T-cell (primary cell): ENCODE measurements at regions not wholly inside any gene's neighbourhood (a gene's known extent, or its start where the extent isn't known, plus 50 kb on each side); places are given as distances from the start of the nearest gene placed in this dataset.

Experiments
- ATAC-seq, 4 experiments: fragments of 200-7000 bp in 3 of 4; fragments of 150-1000 bp in 1 of 4; cut with Tn5 transposase; replicated peaks in 1 of 4; 1 replicate in 3 of 4; 2 replicates in 1 of 4; pipeline ENCODE4 v1.10.0; 2021; ENCODE audit warnings: moderate library complexity in 3 of 4, mild to moderate bottlenecking in 2 of 4, moderate number of reproducible peaks in 1 of 4
- CTCF ChIA-PET, 2 donors: fragments of 300-600 bp; sonication (Branson Sonifier 250); formaldehyde crosslinking; loops; one replicate each; lab custom pipeline; 2022; ENCODE audit warnings: antibody characterized with exemption in 2 of 2; lab: Charles Lee
- POLR2A ChIA-PET, 2 donors: fragments of 300-600 bp; sonication (Branson Sonifier 250); formaldehyde crosslinking; loops; one replicate each; lab custom pipeline; 2022; ENCODE audit warnings: antibody characterized with exemption in 2 of 2; lab: Charles Lee
- DNase-seq, 35 experiments: peaks; one replicate each; pipeline versions ENCODE4 v3.0.0 to v3.0.0-alpha.2; 2013 to 2023
- H3K27ac ChIP-seq: one replicate; pipeline ENCODE4 v1.5.1; 2013; ENCODE audit warnings: low read length
- H3K27me3 ChIP-seq, 2 experiments: replicated peaks in 1 of 2; 1 replicate in 1 of 2; 2 replicates in 1 of 2; pipeline versions ENCODE4 v1.6.1 to v1.7.0; 2013; ENCODE audit warnings: low read length in 1 of 2, mixed read lengths in 1 of 2; ENCODE audit not compliant: control insufficient read depth in 2 of 2, insufficient read depth in 2 of 2; ENCODE audit errors: extremely low read depth in 1 of 2
- H3K36me3 ChIP-seq, 2 donors: 1 replicate in 1 of 2; 2 replicates in 1 of 2; pipeline versions ENCODE4 v1.6.1 to v1.7.0; 2013; ENCODE audit warnings: low read length in 1 of 2; ENCODE audit not compliant: control insufficient read depth in 2 of 2, insufficient read depth in 1 of 2; ENCODE audit errors: extremely low read depth in 1 of 2
- H3K4me1 ChIP-seq, 2 experiments: 1 replicate in 1 of 2; 2 replicates in 1 of 2; pipeline versions ENCODE4 v1.6.1 to v1.7.0; 2013; ENCODE audit warnings: low read length in 2 of 2, mixed read lengths in 1 of 2; ENCODE audit not compliant: insufficient read depth in 2 of 2, control insufficient read depth in 1 of 2; ENCODE audit errors: extremely low read depth in 1 of 2
- H3K4me3 ChIP-seq, 2 donors: 1 replicate in 1 of 2; 2 replicates in 1 of 2; pipeline versions ENCODE4 v1.5.1 to v1.7.0; 2013; ENCODE audit warnings: mild to moderate bottlenecking in 2 of 2, low read length in 1 of 2, moderate library complexity in 1 of 2; ENCODE audit not compliant: control insufficient read depth in 1 of 2; ENCODE audit errors: extremely low read depth in 1 of 2
- H3K9me3 ChIP-seq: 2 replicates; pipeline ENCODE4 v1.7.0; 2013
- H3K27ac Mint-ChIP-seq, 2 donors: one replicate each; pipeline ENCODE4 v1.8.0; 2020 to 2021; ENCODE audit warnings: mild to moderate bottlenecking in 2 of 2, mixed read lengths in 2 of 2
- H3K27me3 Mint-ChIP-seq, 2 donors: one replicate each; pipeline ENCODE4 v1.8.0; 2021 to 2022; ENCODE audit warnings: mixed read lengths in 2 of 2
- H3K36me3 Mint-ChIP-seq: one replicate; pipeline ENCODE4 v1.8.0; 2021; ENCODE audit warnings: mixed read lengths
- H3K4me1 Mint-ChIP-seq, 3 donors: one replicate each; pipeline ENCODE4 v1.8.0; 2020 to 2022; ENCODE audit warnings: mixed read lengths in 3 of 3, mild to moderate bottlenecking in 1 of 3
- H3K4me3 Mint-ChIP-seq, 3 donors: one replicate each; pipeline ENCODE4 v1.8.0; 2020 to 2022; ENCODE audit warnings: mild to moderate bottlenecking in 3 of 3, mixed read lengths in 3 of 3, moderate library complexity in 3 of 3
- H3K9me3 Mint-ChIP-seq, 3 donors: one replicate each; pipeline ENCODE4 v1.8.0; 2020 to 2022; ENCODE audit warnings: mixed read lengths in 3 of 3
- WGBS: methylation state at CpG from one replicate; pipeline ENCODE4 v1.1.5; 2013; ENCODE audit warnings: missing lambda C conversion rate; ENCODE audit not compliant: insufficient coverage; 5-methylcytosine and 5-hydroxymethylcytosine counted together

DNA sequence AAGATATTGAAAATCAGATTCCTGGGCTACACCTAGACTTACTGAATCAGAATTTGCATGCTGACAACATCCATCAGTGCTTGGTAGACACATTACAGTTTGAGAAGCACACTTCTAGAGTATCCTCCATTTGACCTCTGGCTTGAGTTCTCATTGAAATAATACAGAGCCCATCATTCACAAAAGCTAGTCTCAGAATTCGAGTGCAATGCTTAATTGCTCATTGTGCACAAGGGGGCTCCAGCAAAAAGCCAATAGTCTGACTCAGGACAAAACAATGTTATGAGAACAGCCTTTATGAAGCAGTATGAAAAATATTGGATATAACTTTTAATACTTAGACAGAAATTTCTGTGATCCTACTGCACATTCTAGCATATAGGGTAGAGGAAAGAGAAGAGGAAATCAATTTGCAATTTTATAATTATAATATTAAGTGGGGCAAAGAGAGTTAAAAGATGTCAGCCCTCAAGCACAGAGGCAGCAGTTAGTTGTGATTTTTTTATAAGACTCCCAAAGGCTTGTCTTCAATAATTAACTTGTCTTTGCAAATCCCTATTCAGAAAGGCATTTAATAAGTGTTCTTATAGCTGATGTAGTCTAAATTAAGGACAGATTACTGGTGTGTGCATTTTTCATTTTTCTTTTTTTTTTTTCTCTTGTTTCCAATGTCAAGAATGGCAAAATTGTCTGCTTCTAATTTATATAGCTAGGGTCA, 105.8 kb upstream of the ANK3 start:
- Mint-ChIP-seq H3K36me3 (peaks cover 7% of the 10 kb centered on the region), H3K27ac (no peak overlapping the region), H3K9me3 (no peaks in the 10 kb centered on the region), H3K27me3 (no peaks in the 10 kb centered on the region), H3K4me1 (peaks cover 14 to 35% (median 22%) of the 10 kb centered on the region in 3 donors), H3K4me3 (no peak overlapping the region)
- H3K9me3 ChIP-seq: no peaks in the 10 kb centered on the region
- no peak overlapping the region for H3K4me3 ChIP-seq
- H3K27me3 ChIP-seq: no peaks in the 10 kb centered on the region
- H3K27ac ChIP-seq: no peak overlapping the region
- H3K4me1 ChIP-seq: no peaks in the 10 kb centered on the region
- ATAC-seq (no peak), DNase-seq (no peak)
- WGBS: 33% methylated on average over 1 of the region's 1 CpG
- no peaks in the 10 kb centered on the region for H3K36me3 ChIP-seq
- CTCF ChIA-PET: interaction anchor here (0.6 to 0.7 kb wide), 3 partner anchors 152 to 448 kb away, joined by 3 read pairs; no protein-coding TSS in a partner anchor
- POLR2A ChIA-PET: interaction anchor here in 1 of 2 donors (0.7 kb wide), 1 partner anchor 74 kb away, joined by 4 read pairs; no protein-coding TSS in a partner anchor

DNA sequence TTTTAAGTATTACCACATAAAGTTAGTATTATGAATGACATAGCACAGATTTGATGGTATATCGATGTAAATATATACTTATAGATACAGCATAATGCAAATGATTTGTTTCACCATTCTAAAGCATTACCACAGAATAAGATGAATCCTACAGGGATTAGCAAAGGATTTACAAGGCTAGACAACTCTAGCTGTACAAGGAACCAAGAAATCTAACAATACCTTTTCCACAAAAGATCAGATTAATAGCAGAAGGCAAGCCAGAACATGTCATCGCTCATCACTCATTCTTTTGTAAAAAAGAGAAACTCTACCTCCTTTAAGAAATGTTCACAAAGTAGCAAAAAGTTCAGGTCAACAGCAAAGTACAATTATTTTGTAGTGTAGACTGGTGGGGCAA, 105.1 kb upstream of the ANK3 start:
- H3K27ac ChIP-seq: no peak overlapping the region
- ChIA-PET POLR2A (no interaction called here), CTCF (no interaction called here)
- H3K27me3 ChIP-seq: no peaks in the 10 kb centered on the region
- ATAC-seq: no peak
- H3K36me3 ChIP-seq: no peaks in the 10 kb centered on the region
- H3K4me1 Mint-ChIP-seq: peaks cover 17 to 34% (median 27%) of the 10 kb centered on the region in 3 donors
- WGBS: no CpG with 5 or more reads among the region's 2 CpGs
- no peak overlapping the region for H3K27ac Mint-ChIP-seq
- no peak overlapping the region for H3K4me3 Mint-ChIP-seq
- H3K36me3 Mint-ChIP-seq: peaks cover 7% of the 10 kb centered on the region
- no peaks in the 10 kb centered on the region for H3K4me1 ChIP-seq
- H3K9me3 ChIP-seq: no peaks in the 10 kb centered on the region
- DNase-seq: no peak
- no peaks in the 10 kb centered on the region for H3K27me3 Mint-ChIP-seq
- no peak overlapping the region for H3K4me3 ChIP-seq
- H3K9me3 Mint-ChIP-seq: no peaks in the 10 kb centered on the region

DNA sequence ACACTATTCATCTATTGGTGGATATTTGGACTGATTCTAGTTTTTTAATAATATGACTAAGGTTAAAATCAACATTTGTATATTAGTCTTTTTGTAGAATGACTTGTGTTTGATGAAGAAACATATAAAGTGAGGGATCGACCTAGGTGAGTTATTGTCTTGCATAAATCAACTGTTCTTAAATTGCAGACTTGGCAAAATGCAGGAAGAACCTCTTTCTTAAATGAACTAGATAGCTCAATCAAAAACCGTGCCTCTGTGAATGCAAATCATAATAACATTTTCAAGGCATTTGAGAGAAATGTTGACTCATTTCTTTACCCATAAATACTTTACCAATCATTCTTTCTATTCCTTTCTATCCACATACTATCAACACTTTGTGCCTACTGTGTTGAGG, 101.5 kb upstream of the ANK3 start:
- no peak overlapping the region for H3K4me3 ChIP-seq
- H3K36me3 ChIP-seq: no peaks in the 10 kb centered on the region
- no peaks in the 10 kb centered on the region for H3K9me3 Mint-ChIP-seq
- ATAC-seq (no peak), DNase-seq (no peak)
- H3K4me3 Mint-ChIP-seq: no peak overlapping the region
- H3K4me1 Mint-ChIP-seq: peaks cover 6 to 22% (median 14%) of the 10 kb centered on the region in 3 donors
- H3K4me1 ChIP-seq: no peaks in the 10 kb centered on the region
- H3K27me3 ChIP-seq: no peaks in the 10 kb centered on the region
- no peaks in the 10 kb centered on the region for H3K27me3 Mint-ChIP-seq
- H3K27ac ChIP-seq: no peak overlapping the region
- H3K27ac Mint-ChIP-seq: no peak overlapping the region
- ChIA-PET CTCF (no interaction called here), POLR2A (no interaction called here)
- peaks cover 9% of the 10 kb centered on the region for H3K36me3 Mint-ChIP-seq
- WGBS: no CpG with 5 or more reads among the region's 2 CpGs
- H3K9me3 ChIP-seq: no peaks in the 10 kb centered on the region

DNA sequence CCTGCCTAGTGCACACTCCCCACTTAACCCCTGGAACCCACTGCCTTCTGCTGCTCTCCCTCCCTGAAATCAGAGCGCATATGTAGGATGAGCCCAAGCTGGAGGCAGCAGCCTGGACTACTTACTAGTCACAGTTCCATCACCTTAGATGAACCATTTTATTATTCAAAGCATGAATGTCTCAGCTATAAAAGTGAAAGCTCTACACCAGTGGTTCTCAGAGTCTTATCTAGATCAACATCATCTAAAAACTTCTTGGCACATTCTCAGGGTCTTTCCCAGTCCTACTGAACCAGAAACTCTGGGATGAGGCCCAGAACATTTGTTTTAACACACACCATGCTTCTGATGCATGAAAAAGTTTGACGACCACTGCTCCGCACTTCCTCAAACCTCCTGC, 100.3 kb upstream of the ANK3 start:
- POLR2A ChIA-PET: no interaction called here
- no peak for DNase-seq

DNA sequence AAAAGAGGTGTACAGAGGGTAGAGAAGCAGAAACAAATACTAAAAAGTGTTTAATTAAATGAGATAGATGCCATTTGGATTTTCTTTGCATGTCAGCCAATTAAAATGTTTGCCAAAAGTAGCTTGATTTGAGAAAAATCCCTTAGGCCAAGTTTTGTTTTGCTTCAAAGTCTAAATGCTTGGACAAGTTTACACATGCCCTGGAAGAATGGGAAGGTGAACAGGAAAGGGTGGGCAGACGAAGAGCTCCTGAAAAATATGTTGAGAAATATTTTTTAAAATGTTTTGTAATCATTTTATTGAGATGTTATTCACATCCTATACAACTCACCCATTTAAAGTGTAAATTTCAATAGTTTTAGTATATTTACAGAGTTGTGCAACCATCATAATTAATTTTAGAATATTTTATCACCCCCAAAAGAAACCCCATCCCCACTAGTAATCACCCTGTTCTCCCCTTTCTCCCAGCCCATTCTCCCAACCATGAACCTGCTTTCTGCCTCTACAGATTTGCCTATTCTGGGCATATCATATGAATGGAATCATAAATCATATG, 98.5 kb upstream of the ANK3 start:
- no peak for DNase-seq
- Histone ChIP-seq H3K27ac (no peak overlapping the region), H3K27me3 (no peaks in the 10 kb centered on the region), H3K4me1 (no peaks in the 10 kb centered on the region), H3K36me3 (no peaks in the 10 kb centered on the region), H3K9me3 (no peaks in the 10 kb centered on the region), H3K4me3 (no peak overlapping the region)
- H3K27me3 Mint-ChIP-seq: no peaks in the 10 kb centered on the region
- peaks cover 12% of the 10 kb centered on the region for H3K36me3 Mint-ChIP-seq
- H3K4me1 Mint-ChIP-seq: peaks cover 8 to 17% (median 13%) of the 10 kb centered on the region in 3 donors
- CTCF ChIA-PET: no interaction called here
- H3K4me3 Mint-ChIP-seq: no peak overlapping the region
- H3K27ac Mint-ChIP-seq: no peak overlapping the region
- no CpG with 5 or more reads among the region's 1 CpG for WGBS
- POLR2A ChIA-PET: interaction anchor here in 1 of 2 donors (0.5 to 0.6 kb wide), 2 partner anchors 10 to 21 kb away, joined by 3 to 5 read pairs; no protein-coding TSS in a partner anchor
- ATAC-seq: no peak
- H3K9me3 Mint-ChIP-seq: no peaks in the 10 kb centered on the region

More for the DNA sequence above, 100.3 kb upstream of the ANK3 start:
- ATAC-seq: no peak
- H3K4me1 ChIP-seq: no peaks in the 10 kb centered on the region
- H3K9me3 ChIP-seq: no peaks in the 10 kb centered on the region
- H3K36me3 ChIP-seq: no peaks in the 10 kb centered on the region
- H3K27ac Mint-ChIP-seq: no peak overlapping the region
- no peak overlapping the region for H3K27ac ChIP-seq
- H3K4me3 ChIP-seq: no peak overlapping the region
- WGBS: 86% methylated on average over 3 of the region's 3 CpGs
- H3K27me3 ChIP-seq: no peaks in the 10 kb centered on the region
- peaks cover 8 to 21% (median 14%) of the 10 kb centered on the region in 3 donors for H3K4me1 Mint-ChIP-seq
- H3K9me3 Mint-ChIP-seq: no peaks in the 10 kb centered on the region
- CTCF ChIA-PET: interaction anchor here in 1 of 2 donors (0.6 kb wide), 1 partner anchor 791 kb away, joined by 4 read pairs; no protein-coding TSS in a partner anchor
- H3K36me3 Mint-ChIP-seq: peaks cover 13% of the 10 kb centered on the region
- H3K27me3 Mint-ChIP-seq: no peaks in the 10 kb centered on the region
- no peak overlapping the region for H3K4me3 Mint-ChIP-seq

DNA sequence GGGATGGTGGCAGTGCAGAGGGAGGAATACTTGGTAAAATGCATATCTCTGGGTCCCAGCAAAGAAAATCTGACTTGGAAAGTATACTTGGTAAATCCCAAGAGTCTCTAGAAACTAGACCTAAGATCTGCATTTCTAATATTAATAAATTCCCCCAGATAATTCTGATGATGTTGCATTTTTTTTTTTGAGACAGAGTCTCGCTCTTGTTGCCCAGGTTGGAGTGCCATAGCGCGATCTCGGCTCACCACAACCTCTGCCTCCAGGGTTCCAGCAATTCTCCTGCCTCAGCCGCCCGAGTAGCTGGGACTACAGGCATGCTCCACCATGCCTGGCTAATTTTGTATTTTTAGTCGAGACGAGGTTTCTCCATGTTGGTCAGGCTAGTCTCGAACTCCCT, 97.9 kb upstream of the ANK3 start:
- H3K9me3 Mint-ChIP-seq: no peaks in the 10 kb centered on the region
- H3K27me3 Mint-ChIP-seq: no peaks in the 10 kb centered on the region
- H3K4me1 Mint-ChIP-seq: peaks cover 8 to 15% (median 11%) of the 10 kb centered on the region in 3 donors
- DNase-seq (no peak), ATAC-seq (no peak)
- no peak overlapping the region for H3K4me3 ChIP-seq
- no peaks in the 10 kb centered on the region for H3K27me3 ChIP-seq
- H3K36me3 ChIP-seq: no peaks in the 10 kb centered on the region
- no peak overlapping the region for H3K4me3 Mint-ChIP-seq
- POLR2A ChIA-PET: interaction anchor here in 1 of 2 donors (0.6 kb wide), 1 partner anchor 9 kb away, joined by 5 read pairs; no protein-coding TSS in a partner anchor
- peaks cover 9% of the 10 kb centered on the region for H3K36me3 Mint-ChIP-seq
- CTCF ChIA-PET: no interaction called here
- no peak overlapping the region for H3K27ac Mint-ChIP-seq
- H3K27ac ChIP-seq: no peak overlapping the region
- 91% methylated on average over 5 of the region's 9 CpGs for WGBS
- H3K4me1 ChIP-seq: no peaks in the 10 kb centered on the region
- H3K9me3 ChIP-seq: no peaks in the 10 kb centered on the region
